Right lobe of liver (tissue), 6 donors: ENCODE measurements at regions not wholly inside any gene's neighbourhood (a gene's known extent, or its start where the extent isn't known, plus 50 kb on each side); places are given as distances from the start of the nearest gene placed in this dataset.

Experiments used
- ATAC-seq, 4 donors: fragments of 200-7000 bp; cut with Tn5 transposase; one replicate each; pipeline ENCODE4 v1.9.1; 2020; ENCODE audit warnings: mild to moderate bottlenecking in 4 of 4, moderate library complexity in 4 of 4
- DNase-seq, 3 donors: peaks; one replicate each; pipeline ENCODE4 v3.0.0-alpha.2; 2020
- H3K27ac ChIP-seq, 3 donors: fragments of 200-600 bp; one replicate each; pipeline ENCODE4 v1.8.0; 2022
- H3K27me3 ChIP-seq, 2 donors: fragments of 200-600 bp; one replicate each; pipeline ENCODE4 v1.8.0; 2022
- H3K36me3 ChIP-seq, 4 donors: fragments of 200-600 bp; sonication (generic) in 1 of 4; one replicate each; pipeline versions ENCODE4 v1.5.1 to v1.8.0; 2017 to 2022; ENCODE audit warnings: control low read depth in 1 of 4
- H3K4me1 ChIP-seq, 4 donors: fragments of 200-600 bp; sonication (generic) in 1 of 4; one replicate each; pipeline versions ENCODE4 v1.5.1 to v1.8.0; 2017 to 2022; ENCODE audit warnings: control low read depth in 1 of 4
- H3K4me3 ChIP-seq, 3 donors: fragments of 200-600 bp; one replicate each; pipeline ENCODE4 v1.8.0; 2022
- H3K9me3 ChIP-seq, 4 donors: fragments of 200-600 bp; sonication (generic) in 1 of 4; one replicate each; pipeline versions ENCODE4 v1.5.1 to v1.8.0; 2017 to 2022; ENCODE audit warnings: control low read depth in 1 of 4
- CTCF ChIP-seq, 4 donors: fragments of 200-600 bp in 3 of 4; fragments of 450-650 bp in 1 of 4; IDR thresholded peaks; one replicate each; pipeline versions ENCODE4 v1.5.1 to v1.8.0; 2016 to 2022; ENCODE audit warnings: antibody characterized with exemption in 4 of 4, mild to moderate bottlenecking in 2 of 4
- POLR2A ChIP-seq: fragments of 450-650 bp; IDR thresholded peaks from one replicate; pipeline ENCODE4 v1.6.1; 2017; ENCODE audit warnings: antibody characterized with exemption, mild to moderate bottlenecking
- WGBS: methylation state at CpG from one replicate; pipeline ENCODE4 v1.1.6; 2018; ENCODE audit warnings: low coverage, low lambda C conversion rate; ENCODE audit not compliant: insufficient coverage; ENCODE audit errors: missing lambda C conversion rate; 5-methylcytosine and 5-hydroxymethylcytosine counted together
- intact Hi-C, 2 donors: fragments of 100-400 bp; cut with DNase I; formaldehyde crosslinking; loops; one replicate each; pipeline versions ENCODE4 v1.11.2 to v1.14.1; 2022
- donor health status: DM: no; HTN: yes; CAD: no.
- donor health status: DM: no; HTN: no; CAD: no.
- donor health status: DM: no; HTN: no; CAD: no.
- donor health status: DM: no; HTN: yes; CAD: no.
- donor health status: DM: no; HTN: yes; CAD: no.

GRCh38 chr12:78797196-78797931, 67.2 kb upstream of the SYT1 start:
- WGBS = 89% methylated on average over 2 of the region's 2 CpGs
- no peaks in the 10 kb centered on the region for H3K9me3 ChIP-seq
- H3K36me3 ChIP-seq = no peaks in the 10 kb centered on the region
- TF ChIP-seq CTCF (IDR thresholded peaks at IDR 0.05) (no peak), POLR2A (no peak)
- H3K4me1 ChIP-seq = no peaks in the 10 kb centered on the region
- ATAC-seq = no peak
- H3K4me3 ChIP-seq = no peak overlapping the region
- H3K27ac ChIP-seq = no peak overlapping the region
- H3K27me3 ChIP-seq = no peaks in the 10 kb centered on the region
- DNase-seq = no peak
- intact Hi-C loops = no loop called here

- 29% methylated on average over 1 of the region's 1 CpG for WGBS
- intact Hi-C loops = no loop called here
- no peaks in the 10 kb centered on the region for H3K36me3 ChIP-seq
- ATAC-seq (no peak), DNase-seq (no peak)
- no peak for TF ChIP-seq POLR2A
- TF ChIP-seq CTCF (IDR thresholded peaks at IDR 0.05) = no peak
- H3K27me3 ChIP-seq = no peaks in the 10 kb centered on the region
- H3K27ac ChIP-seq = no peak overlapping the region
- no peak overlapping the region for H3K4me3 ChIP-seq
- no peaks in the 10 kb centered on the region for H3K9me3 ChIP-seq
- H3K4me1 ChIP-seq = no peaks in the 10 kb centered on the region
Observed at GRCh38 chr12:78799649-78800048, 64.9 kb upstream of the SYT1 start.

GRCh38 chr12:78802593-78802992, 62.0 kb upstream of the SYT1 start:
- intact Hi-C loops = no loop called here

GRCh38 chr12:78804262-78804661, 60.3 kb upstream of the SYT1 start:
- H3K27me3 ChIP-seq = no peaks in the 10 kb centered on the region
- intact Hi-C loops = no loop called here
- H3K27ac ChIP-seq = no peak overlapping the region
- no peaks in the 10 kb centered on the region for H3K36me3 ChIP-seq
- TF ChIP-seq CTCF (IDR thresholded peaks at IDR 0.05) (no peak), POLR2A (no peak)
- no peaks in the 10 kb centered on the region for H3K4me1 ChIP-seq
- peak in 2 of 3 donors; percentile 12 to 50 for DNase-seq
- whole genome bisulfite sequencing = 73% methylated on average over 14 of the region's 39 CpGs
- H3K9me3 ChIP-seq = no peaks in the 10 kb centered on the region
- H3K4me3 ChIP-seq = no peak overlapping the region
- no peak for ATAC-seq

More at GRCh38 chr12:78802593-78802992, 62.0 kb upstream of the SYT1 start:
- WGBS = 67% methylated on average over 3 of the region's 3 CpGs
- Histone ChIP-seq H3K27ac (no peak overlapping the region), H3K4me3 (no peak overlapping the region), H3K36me3 (no peaks in the 10 kb centered on the region), H3K27me3 (no peaks in the 10 kb centered on the region), H3K4me1 (no peaks in the 10 kb centered on the region), H3K9me3 (no peaks in the 10 kb centered on the region)
- DNase-seq (no peak), ATAC-seq (no peak)
- TF ChIP-seq CTCF (IDR thresholded peaks at IDR 0.05) = no peak
- TF ChIP-seq POLR2A = no peak
